GM21737 (cell line): ENCODE measurements at regions not wholly inside any gene's neighbourhood (a gene's known extent, or its start where the extent isn't known, plus 50 kb on each side); places are given as distances from the start of the nearest gene placed in this dataset.

Experiments used
- ATAC-seq: cut with Tn5 transposase; IDR thresholded peaks from one replicate; pipeline ENCODE4 v1.9.1; 2021; ENCODE audit warnings: mild to moderate bottlenecking, moderate library complexity; ENCODE audit not compliant: unreplicated experiment

- ATAC-seq = no peak
These were observed 68.6 kb downstream of the ZNF621 start for GRCh38 chr3:40593351-40593750.

- ATAC-seq = no peak
These were observed 72.7 kb downstream of the ZNF621 start for GRCh38 chr3:40597441-40597840.

GRCh38 chr3:40598338-40598737 is 73.6 kb downstream of the ZNF621 start:
- ATAC-seq = no peak

- ATAC-seq = no peak
These were observed 74.2 kb downstream of the ZNF621 start for GRCh38 chr3:40598962-40599361.

- no peak for ATAC-seq
These were observed 78.1 kb downstream of the ZNF621 start for GRCh38 chr3:40602778-40603385.

- no peak for ATAC-seq
These were observed 81.2 kb downstream of the ZNF621 start for GRCh38 chr3:40605960-40606359.

- ATAC-seq = no peak
These were observed 83.3 kb downstream of the ZNF621 start for GRCh38 chr3:40608091-40608490.

GRCh38 chr3:40613306-40613705 is 88.5 kb downstream of the ZNF621 start:
- ATAC-seq = no peak

- ATAC-seq = no peak
These were observed 90.6 kb downstream of the ZNF621 start for GRCh38 chr3:40615110-40615915.

- ATAC-seq = no peak
These were observed 91.4 kb downstream of the ZNF621 start for GRCh38 chr3:40615918-40616819.

- ATAC-seq = no peak
These were observed 92.3 kb downstream of the ZNF621 start for GRCh38 chr3:40617084-40617483.

GRCh38 chr3:40618158-40618557 is 93.4 kb downstream of the ZNF621 start:
- no peak for ATAC-seq

GRCh38 chr3:40620151-40620550 is 95.4 kb downstream of the ZNF621 start:
- ATAC-seq = no peak

GRCh38 chr3:40621252-40621651 is 96.5 kb downstream of the ZNF621 start:
- ATAC-seq = no peak

GRCh38 chr3:40623567-40623966 is 98.8 kb downstream of the ZNF621 start:
- peak; percentile 92 for ATAC-seq

- ATAC-seq = no peak
These were observed 99.5 kb downstream of the ZNF621 start for GRCh38 chr3:40624189-40624769.

- no peak for ATAC-seq
These were observed 102.3 kb downstream of the ZNF621 start for GRCh38 chr3:40627095-40627494.

- ATAC-seq = no peak
These were observed 104.2 kb downstream of the ZNF621 start for GRCh38 chr3:40628984-40629383.

- ATAC-seq = no peak
These were observed 106.7 kb downstream of the ZNF621 start for GRCh38 chr3:40631341-40631995.

- ATAC-seq = no peak
These were observed 113.1 kb downstream of the ZNF621 start for GRCh38 chr3:40637906-40638305.

- no peak for ATAC-seq
These were observed 114.2 kb downstream of the ZNF621 start for GRCh38 chr3:40639006-40639405.
